H1 (cell line): ENCODE measurements at regions not wholly inside any gene's neighbourhood (a gene's known extent, or its start where the extent isn't known, plus 50 kb on each side); places are given as distances from the start of the nearest gene placed in this dataset.

Experiments
- HDAC2 ChIP-seq, 2 experiments: fragments of 300-600 bp in 1 of 2; sonication (generic) in 1 of 2; IDR thresholded peaks; 2 replicates each; pipeline ENCODE4 v1.6.1; 2011 to 2012; ENCODE audit warnings: low read depth in 2 of 2, low read length in 2 of 2, mild to moderate bottlenecking in 2 of 2, moderate library complexity in 2 of 2, borderline replicate concordance in 1 of 2, inconsistent platforms in 1 of 2
- POLR2AphosphoS5 ChIP-seq: IDR thresholded peaks from 2 replicates; pipeline ENCODE4 v1.6.1; 2011; ENCODE audit warnings: low read depth, low read length
- RBBP5 ChIP-seq: IDR thresholded peaks from 2 replicates; pipeline ENCODE4 v1.7.1; 2012; ENCODE audit warnings: low read depth, mild to moderate bottlenecking, inconsistent platforms, low read length, moderate library complexity, borderline replicate concordance
- RNF2 ChIP-seq: fragments of 200-900, 300-1000 bp; sonication (generic); IDR thresholded peaks from 2 replicates; pipeline ENCODE4 v1.7.1; 2016; ENCODE audit warnings: borderline replicate concordance, low read depth, mild to moderate bottlenecking, antibody characterized with exemption, low read length; ENCODE audit not compliant: poor library complexity, severe bottlenecking; ENCODE audit errors: missing control alignments

DNA sequence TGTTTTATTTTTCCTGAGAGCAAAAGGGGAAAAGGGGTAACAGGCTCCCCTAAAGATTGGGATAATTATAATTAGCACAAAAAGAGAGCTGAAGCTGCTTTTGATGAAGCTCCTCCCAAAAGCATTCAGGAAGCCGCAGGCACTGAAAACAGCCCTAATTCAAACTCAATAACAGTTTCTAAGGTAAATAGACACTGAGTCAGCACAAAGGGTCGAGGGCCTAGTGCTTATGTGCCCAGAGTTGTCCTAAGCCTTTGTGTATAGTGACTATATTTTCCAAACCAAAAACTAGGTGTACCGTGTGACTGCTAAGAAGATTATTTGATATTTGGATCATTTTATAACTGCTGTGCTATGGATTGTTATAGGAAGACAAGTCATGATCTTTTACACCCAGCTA, 67.7 kb downstream of the HMHB1 start:
- TF ChIP-seq POLR2AphosphoS5 = no peak
- no peak for TF ChIP-seq HDAC2 (IDR thresholded peaks at IDR 0.05; ENCODE audit: borderline replicate concordance in 1 of 2, low read depth in 2 of 2, low read length in 2 of 2)
- no peak for TF ChIP-seq RNF2
- no peak for TF ChIP-seq RBBP5
